ENCODE measurements at regions not wholly inside any gene's neighbourhood (a gene's known extent, or its start where the extent isn't known, plus 50 kb on each side); places are given as distances from the start of the nearest gene placed in this dataset.

DNA sequence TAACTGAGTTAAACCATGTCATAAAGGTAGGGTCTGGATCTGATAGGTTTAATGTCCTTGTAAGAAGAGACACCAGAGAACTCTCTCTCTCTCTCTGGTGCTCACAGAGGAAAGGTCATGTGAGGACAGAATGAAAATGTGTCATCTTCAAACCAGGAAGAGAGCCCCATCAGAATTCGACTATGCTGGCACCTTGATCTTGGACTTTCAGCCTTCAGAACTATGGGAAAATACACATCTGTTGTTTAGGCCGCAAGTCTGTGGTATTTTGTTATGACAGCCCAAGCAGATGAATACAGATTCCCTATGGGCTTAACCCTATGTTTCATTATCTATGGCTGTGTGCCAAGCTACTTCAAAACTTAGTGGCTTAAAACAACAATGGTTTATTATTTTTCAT is 105.5 kb upstream of the DDIT4L start:
- DNase-seq (ENCODE audit: insufficient read length): no peak
- TF ChIP-seq POLR2AphosphoS5 (IDR thresholded peaks at IDR 0.05; ENCODE audit: low read depth, low read length): no peak
- no peak for TF ChIP-seq TAF1 (IDR thresholded peaks at IDR 0.05; ENCODE audit: borderline replicate concordance, low read depth, low read length)
- TF ChIP-seq POLR2A (IDR thresholded peaks at IDR 0.05; ENCODE audit: low read depth, low read length): no peak
- FAIRE-seq: no peak

DNA sequence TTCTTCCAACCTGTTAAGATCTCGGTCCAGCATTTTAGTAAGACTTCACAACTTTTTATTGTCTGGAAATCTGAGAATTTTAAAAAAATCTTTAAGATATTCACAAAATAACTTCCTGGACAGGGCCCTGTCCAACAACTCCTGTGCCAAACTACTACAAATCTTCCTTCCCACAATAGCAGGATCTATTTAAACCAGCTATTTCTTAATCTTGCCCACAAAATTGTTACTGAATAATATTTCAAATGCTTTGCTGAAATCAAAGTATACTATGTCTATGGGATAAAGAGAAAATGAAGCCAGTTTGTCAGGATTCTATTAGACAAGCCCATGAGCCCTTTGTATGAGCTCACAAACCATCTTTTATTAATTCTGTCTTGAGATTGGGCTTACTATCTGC is 104.1 kb upstream of the DDIT4L start:
- DNase-seq (ENCODE audit: insufficient read length): no peak
- TF ChIP-seq TAF1 (IDR thresholded peaks at IDR 0.05; ENCODE audit: borderline replicate concordance, low read depth, low read length) (no peak), POLR2A (IDR thresholded peaks at IDR 0.05; ENCODE audit: low read depth, low read length) (no peak), POLR2AphosphoS5 (IDR thresholded peaks at IDR 0.05; ENCODE audit: low read depth, low read length) (no peak)
- no peak for FAIRE-seq

DNA sequence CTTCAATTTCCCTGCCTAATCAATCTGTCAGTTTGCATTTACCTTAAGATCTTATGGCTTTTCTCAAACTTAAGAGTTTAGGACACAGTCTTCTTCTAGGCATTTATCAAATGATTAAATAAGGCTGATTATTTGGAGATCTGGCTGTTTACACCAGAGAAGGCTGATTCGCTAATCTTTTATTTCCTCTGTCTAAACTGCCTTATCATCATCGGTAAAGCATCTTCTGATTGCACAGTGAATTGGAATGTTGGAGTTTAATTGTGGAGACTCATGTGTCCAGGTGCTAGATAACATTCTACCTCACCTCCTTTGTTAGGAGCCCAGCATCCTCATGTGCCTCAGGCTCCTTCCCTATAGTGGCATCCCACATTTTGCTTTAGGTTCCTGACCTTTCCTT is 100.3 kb upstream of the DDIT4L start:
- FAIRE-seq (no peak), DNase-seq (ENCODE audit: insufficient read length) (no peak)
- TF ChIP-seq POLR2A (IDR thresholded peaks at IDR 0.05; ENCODE audit: low read depth, low read length) (no peak), POLR2AphosphoS5 (IDR thresholded peaks at IDR 0.05; ENCODE audit: low read depth, low read length) (no peak), TAF1 (IDR thresholded peaks at IDR 0.05; ENCODE audit: borderline replicate concordance, low read depth, low read length) (no peak)

DNA sequence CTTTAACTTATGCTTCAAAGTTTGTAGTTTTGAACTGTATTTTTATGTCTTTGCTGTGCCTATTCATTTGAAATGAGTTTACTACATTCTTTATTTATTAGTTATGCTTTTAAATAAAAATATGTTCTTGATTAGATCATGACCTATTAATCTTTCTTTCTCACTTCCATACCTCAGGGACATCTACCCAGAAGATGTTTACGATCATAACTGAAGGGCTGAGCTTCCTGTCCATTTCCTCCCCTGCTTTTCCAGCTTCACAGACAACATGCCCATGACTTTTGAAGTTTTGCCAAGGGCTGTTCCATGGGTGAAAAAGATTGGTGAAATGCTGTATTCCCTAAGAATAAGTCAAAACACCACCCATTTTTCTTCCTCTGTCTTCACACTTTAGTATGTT is 99.7 kb upstream of the DDIT4L start:
- no peak for FAIRE-seq
- TF ChIP-seq TAF1 (IDR thresholded peaks at IDR 0.05; ENCODE audit: borderline replicate concordance, low read depth, low read length) (no peak), POLR2AphosphoS5 (IDR thresholded peaks at IDR 0.05; ENCODE audit: low read depth, low read length) (no peak), POLR2A (IDR thresholded peaks at IDR 0.05; ENCODE audit: low read depth, low read length) (no peak)
- DNase-seq (ENCODE audit: insufficient read length): no peak

DNA sequence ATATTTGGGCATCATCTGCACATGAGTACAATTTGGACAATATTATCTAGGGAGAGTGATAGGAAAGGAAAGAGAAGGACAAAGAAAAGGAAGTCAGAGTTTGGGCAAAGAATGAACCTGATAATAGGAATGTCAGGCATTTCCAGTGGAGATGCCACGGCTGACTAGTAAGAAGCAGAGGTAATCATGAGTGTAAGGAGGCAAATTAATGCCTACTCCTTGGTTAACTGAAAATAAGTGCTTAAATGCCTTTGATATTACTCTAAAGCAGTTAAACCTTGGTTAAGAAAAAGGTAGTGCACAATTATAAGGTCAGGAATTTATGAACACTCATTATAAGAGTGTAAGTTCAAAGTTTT is 99.2 kb upstream of the DDIT4L start:
- TF ChIP-seq POLR2AphosphoS5 (IDR thresholded peaks at IDR 0.05; ENCODE audit: low read depth, low read length): no peak
- TF ChIP-seq TAF1 (IDR thresholded peaks at IDR 0.05; ENCODE audit: borderline replicate concordance, low read depth, low read length): no peak
- no peak for TF ChIP-seq POLR2A (IDR thresholded peaks at IDR 0.05; ENCODE audit: low read depth, low read length)
- FAIRE-seq: no peak
- no peak for DNase-seq (ENCODE audit: insufficient read length)

DNA sequence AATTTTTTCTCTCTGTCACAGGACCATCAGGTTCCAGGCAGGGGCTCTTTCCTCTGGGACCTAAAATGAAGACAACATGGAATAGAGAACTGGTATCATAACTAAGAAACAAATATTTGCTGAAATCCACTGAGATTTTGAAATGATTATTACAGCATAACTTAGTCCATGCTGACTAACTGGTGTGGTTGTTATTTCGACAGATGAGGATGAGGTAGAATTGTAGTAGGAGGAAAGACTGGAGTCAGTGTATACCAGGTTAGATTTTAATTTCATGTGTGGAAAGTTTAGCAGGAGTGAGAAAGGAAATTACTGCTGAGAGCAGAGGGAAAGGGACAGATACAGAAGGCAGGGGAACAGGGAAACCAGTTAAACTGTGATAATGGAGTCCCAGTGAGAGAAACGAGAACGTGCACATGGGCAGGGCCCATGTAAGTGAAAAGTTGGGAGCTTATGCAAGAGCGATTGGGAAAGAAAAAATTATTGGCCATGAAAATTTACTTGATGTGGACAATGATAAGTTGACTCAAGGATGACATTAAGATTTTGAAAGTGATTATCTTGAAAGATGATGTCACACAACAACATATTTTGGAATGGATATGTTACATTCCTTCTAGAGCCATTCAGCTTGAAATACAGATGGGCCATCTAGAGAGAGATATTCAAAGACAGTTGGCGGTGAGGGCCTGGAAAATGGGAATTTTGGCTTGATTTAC is 98.7 kb upstream of the DDIT4L start:
- FAIRE-seq (no peak), DNase-seq (ENCODE audit: insufficient read length) (no peak)
- TF ChIP-seq TAF1 (IDR thresholded peaks at IDR 0.05; ENCODE audit: borderline replicate concordance, low read depth, low read length) (no peak), POLR2A (IDR thresholded peaks at IDR 0.05; ENCODE audit: low read depth, low read length) (no peak), POLR2AphosphoS5 (IDR thresholded peaks at IDR 0.05; ENCODE audit: low read depth, low read length) (no peak)

DNA sequence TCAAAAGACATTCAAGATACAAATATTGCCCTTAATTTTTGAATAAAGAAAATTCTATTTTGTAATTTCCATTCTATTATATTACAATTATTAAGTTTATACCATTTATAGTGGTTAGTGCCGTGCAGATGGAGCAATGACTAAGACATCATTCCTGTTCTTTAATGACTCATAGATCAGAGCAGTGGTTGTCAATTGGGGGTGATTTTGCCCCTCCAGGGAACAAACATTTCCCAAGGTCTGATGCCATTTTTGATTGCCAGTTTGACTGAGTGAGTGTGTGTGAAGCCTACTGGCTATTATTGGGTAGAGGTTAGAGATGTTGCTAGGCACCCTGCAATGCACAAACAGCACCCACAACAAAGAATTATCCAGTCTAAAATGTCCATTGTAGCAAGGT is 97.9 kb upstream of the DDIT4L start:
- FAIRE-seq (no peak), DNase-seq (ENCODE audit: insufficient read length) (no peak)
- TF ChIP-seq POLR2AphosphoS5 (IDR thresholded peaks at IDR 0.05; ENCODE audit: low read depth, low read length): no peak
- no peak for TF ChIP-seq POLR2A (IDR thresholded peaks at IDR 0.05; ENCODE audit: low read depth, low read length)
- TF ChIP-seq TAF1 (IDR thresholded peaks at IDR 0.05; ENCODE audit: borderline replicate concordance, low read depth, low read length): no peak

DNA sequence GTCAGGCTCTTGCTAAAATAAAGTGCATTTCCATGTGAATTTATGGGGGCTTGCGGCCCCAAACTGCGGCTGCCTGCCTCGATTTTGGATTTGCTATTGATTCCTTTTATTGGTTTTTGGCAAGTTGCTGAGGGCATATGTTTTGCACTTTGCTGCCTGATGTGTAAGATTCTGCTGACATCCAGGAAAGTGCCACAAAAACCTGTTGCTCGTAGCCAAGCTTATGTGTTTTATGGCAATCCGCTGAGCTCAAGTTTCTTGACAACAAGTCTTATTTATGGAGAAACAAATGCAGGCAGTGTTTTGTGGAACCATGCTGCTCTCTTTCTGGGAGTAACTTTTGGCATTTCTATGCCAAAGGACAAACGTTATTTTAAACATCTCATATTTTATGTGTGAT is 97.3 kb upstream of the DDIT4L start:
- no peak for TF ChIP-seq POLR2A (IDR thresholded peaks at IDR 0.05; ENCODE audit: low read depth, low read length)
- no peak for TF ChIP-seq TAF1 (IDR thresholded peaks at IDR 0.05; ENCODE audit: borderline replicate concordance, low read depth, low read length)
- no peak for TF ChIP-seq POLR2AphosphoS5 (IDR thresholded peaks at IDR 0.05; ENCODE audit: low read depth, low read length)
- DNase-seq (ENCODE audit: insufficient read length) (no peak), FAIRE-seq (no peak)

DNA sequence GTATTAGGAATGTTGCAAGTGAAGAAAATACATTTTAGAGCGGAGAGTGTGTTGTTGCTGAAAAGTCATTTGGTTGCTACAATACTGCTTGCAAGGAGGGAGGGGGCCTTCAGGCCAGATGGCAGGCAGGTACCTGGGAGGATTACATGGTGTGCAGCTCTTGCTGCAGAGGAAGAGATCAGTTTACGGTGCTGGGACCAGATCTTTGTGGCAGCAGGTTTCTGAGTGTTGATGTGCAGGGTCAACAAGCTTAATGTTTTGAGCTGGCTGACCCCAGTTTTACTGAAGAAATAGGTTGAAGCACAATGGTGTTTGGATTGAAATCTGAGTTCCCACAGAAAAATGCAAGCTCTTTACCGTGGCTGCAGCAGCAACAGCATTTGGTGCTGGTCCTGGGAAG is 96.4 kb upstream of the DDIT4L start:
- FAIRE-seq (no peak), DNase-seq (ENCODE audit: insufficient read length) (no peak)
- TF ChIP-seq POLR2A (IDR thresholded peaks at IDR 0.05; ENCODE audit: low read depth, low read length) (no peak), TAF1 (IDR thresholded peaks at IDR 0.05; ENCODE audit: borderline replicate concordance, low read depth, low read length) (no peak), POLR2AphosphoS5 (IDR thresholded peaks at IDR 0.05; ENCODE audit: low read depth, low read length) (no peak)

DNA sequence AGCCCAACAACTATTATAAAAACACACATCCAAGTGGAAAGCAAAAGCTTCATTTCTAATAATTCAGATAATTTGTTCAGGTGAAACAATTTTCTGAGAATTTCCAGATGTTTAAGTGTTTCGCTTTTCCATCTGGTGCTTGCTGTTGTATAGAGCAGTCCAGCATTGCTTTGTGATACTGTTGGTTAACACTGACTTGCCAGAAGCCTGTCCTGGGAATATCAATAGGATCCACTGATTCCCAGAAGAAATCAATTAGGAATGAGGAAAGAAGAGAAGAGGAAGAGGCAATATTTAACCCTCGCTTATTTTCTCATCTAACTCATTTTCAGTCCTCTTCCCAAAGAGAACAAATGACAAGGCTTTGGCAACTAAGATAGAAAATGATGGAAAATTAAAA is 94.9 kb upstream of the DDIT4L start:
- DNase-seq (ENCODE audit: insufficient read length) (no peak), FAIRE-seq (no peak)
- TF ChIP-seq POLR2AphosphoS5 (IDR thresholded peaks at IDR 0.05; ENCODE audit: low read depth, low read length): no peak
- no peak for TF ChIP-seq POLR2A (IDR thresholded peaks at IDR 0.05; ENCODE audit: low read depth, low read length)
- no peak for TF ChIP-seq TAF1 (IDR thresholded peaks at IDR 0.05; ENCODE audit: borderline replicate concordance, low read depth, low read length)

DNA sequence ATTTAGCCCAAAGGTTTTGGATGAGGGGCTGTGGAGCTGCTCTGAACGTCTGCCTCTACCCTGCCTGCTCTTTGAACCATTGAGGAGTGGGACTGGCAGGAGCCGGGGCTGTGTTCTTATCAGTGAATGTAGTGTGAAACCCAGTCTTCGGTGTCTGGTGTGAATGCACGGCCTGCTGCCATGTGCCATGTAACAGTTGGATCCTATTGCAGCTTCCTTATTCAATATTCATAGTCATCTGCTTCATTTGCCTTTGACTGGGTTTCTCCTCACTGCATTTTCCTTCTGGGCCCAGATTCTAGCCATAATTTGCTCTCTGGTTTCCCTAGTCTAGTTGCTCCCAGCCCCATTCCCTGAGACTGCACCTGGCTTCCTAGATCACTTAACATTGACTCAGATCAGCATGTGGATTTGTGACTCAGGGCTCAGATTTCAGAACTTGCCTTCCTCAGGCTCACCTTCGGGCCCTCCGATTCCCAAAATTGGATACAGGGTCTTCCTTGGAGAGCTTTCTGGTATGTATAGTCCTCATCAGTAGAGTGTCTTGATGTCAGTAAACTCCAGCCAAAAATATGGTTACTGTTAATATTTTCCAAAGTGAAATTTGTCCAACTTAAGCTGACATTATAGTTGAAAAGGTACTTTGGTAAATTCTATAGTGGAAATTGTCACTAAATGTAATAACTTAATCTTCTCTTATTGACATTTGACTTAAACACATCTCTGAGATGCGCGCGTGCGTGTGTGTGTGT is 94.0 kb upstream of the DDIT4L start:
- DNase-seq (ENCODE audit: insufficient read length) (no peak), FAIRE-seq (no peak)
- TF ChIP-seq POLR2A (IDR thresholded peaks at IDR 0.05; ENCODE audit: low read depth, low read length) (no peak), TAF1 (IDR thresholded peaks at IDR 0.05; ENCODE audit: borderline replicate concordance, low read depth, low read length) (no peak), POLR2AphosphoS5 (IDR thresholded peaks at IDR 0.05; ENCODE audit: low read depth, low read length) (no peak)

DNA sequence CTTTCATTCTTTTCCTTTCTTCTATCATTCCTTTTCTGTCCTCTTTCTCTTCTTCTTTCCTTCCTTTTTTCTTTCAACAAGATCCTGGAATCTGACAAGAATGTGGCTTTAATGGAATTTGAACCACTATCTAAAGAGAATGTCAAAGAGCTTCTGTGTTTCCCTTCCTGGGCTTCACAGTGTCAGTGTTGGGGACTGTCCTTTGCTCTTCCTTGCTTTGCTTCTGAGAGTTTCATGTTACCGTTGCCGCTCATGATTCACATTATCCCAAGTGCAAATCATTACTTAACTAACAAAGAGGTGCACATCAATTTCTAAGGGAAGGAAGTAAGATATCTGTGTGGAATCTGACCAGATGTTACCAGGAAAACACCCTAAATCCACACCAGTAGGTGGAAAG is 90.5 kb upstream of the DDIT4L start:
- DNase-seq (ENCODE audit: insufficient read length) (no peak), FAIRE-seq (no peak)
- TF ChIP-seq POLR2AphosphoS5 (IDR thresholded peaks at IDR 0.05; ENCODE audit: low read depth, low read length) (no peak), TAF1 (IDR thresholded peaks at IDR 0.05; ENCODE audit: borderline replicate concordance, low read depth, low read length) (no peak), POLR2A (IDR thresholded peaks at IDR 0.05; ENCODE audit: low read depth, low read length) (no peak)

Data from GM12892 (cell line).